ENCODE measurements at regions not wholly inside any gene's neighbourhood (a gene's known extent, or its start where the extent isn't known, plus 50 kb on each side); places are given as distances from the start of the nearest gene placed in this dataset.

DNA sequence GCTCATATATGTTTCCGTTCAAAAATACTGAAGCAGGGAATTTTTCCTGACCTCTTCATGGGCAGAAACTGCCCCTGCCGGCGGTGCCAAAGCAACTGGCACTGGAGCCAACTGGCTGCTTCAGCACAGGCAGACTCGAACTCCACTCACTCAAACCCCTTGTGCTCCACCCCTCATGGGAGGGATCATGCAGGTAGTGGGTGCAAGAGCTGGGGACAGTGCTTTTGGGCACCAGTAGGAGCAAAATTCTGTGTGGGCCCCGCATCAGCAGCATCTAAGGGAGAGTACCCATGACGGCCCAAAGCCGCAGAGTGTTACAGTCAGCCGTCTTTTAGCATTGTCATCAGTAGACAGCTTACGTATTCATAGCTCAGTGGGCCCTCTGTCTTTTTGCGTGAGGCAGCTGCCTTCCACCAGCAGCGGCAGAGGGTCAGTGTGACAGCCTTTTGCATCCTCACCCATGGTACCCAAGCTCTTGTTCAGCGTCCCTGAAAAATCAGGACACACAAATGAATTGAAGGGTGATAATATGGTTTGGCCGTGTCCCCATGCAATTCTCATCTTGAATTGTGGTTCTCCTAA, 393.8 kb downstream of the SLITRK6 start:
- TF ChIP-seq, protein P1, sequence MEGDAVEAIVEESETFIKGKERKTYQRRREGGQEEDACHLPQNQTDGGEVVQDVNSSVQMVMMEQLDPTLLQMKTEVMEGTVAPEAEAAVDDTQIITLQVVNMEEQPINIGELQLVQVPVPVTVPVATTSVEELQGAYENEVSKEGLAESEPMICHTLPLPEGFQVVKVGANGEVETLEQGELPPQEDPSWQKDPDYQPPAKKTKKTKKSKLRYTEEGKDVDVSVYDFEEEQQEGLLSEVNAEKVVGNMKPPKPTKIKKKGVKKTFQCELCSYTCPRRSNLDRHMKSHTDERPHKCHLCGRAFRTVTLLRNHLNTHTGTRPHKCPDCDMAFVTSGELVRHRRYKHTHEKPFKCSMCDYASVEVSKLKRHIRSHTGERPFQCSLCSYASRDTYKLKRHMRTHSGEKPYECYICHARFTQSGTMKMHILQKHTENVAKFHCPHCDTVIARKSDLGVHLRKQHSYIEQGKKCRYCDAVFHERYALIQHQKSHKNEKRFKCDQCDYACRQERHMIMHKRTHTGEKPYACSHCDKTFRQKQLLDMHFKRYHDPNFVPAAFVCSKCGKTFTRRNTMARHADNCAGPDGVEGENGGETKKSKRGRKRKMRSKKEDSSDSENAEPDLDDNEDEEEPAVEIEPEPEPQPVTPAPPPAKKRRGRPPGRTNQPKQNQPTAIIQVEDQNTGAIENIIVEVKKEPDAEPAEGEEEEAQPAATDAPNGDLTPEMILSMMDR (IDR thresholded peaks at IDR 0.05) = no peak
- TF ChIP-seq POLR2A (IDR thresholded peaks at IDR 0.05) (no peak), EP300 (IDR thresholded peaks at IDR 0.05) (no peak)
